K562 (cell line): ENCODE measurements at regions not wholly inside any gene's neighbourhood (a gene's known extent, or its start where the extent isn't known, plus 50 kb on each side); places are given as distances from the start of the nearest gene placed in this dataset.

Source experiments
- ATAC-seq: fragments of 200-7000 bp; cut with Tn5 transposase; 3 replicates; pipeline ENCODE4 v1.9.1; 2020; ENCODE audit warnings: moderate library complexity
- BruUV-seq: library from RNA; stranded (reverse); fragments of 400-500 nt; replicated peaks from 2 replicates; lab custom pipeline; 2021; lab: Mats Ljungman, UMichigan
- CTCF ChIA-PET: fragments of 300-600 bp; formaldehyde crosslinking; extraction: SDS; loops from one replicate; lab custom pipeline; 2021; ENCODE audit warnings: low intra/inter-chr PET ratio; lab: Yijun Ruan, JAX
- POLR2A ChIA-PET: fragments of 300-600, 350-650 bp; sonication (Branson Sonifier 250); formaldehyde crosslinking; extraction: SDS; loops from one replicate; lab custom pipeline; 2021; ENCODE audit warnings: antibody characterized with exemption, inconsistent platforms; lab: Yijun Ruan, JAX
- DNase-seq, 4 experiments: peaks; one replicate each; pipeline versions ENCODE4 v3.0.0 to v3.0.0-alpha.2; 2011 to 2018; ENCODE audit warnings: low spot score in 3 of 4, mixed read lengths in 3 of 4; ENCODE audit errors: extremely low read depth in 1 of 4
- FAIRE-seq: peaks from 2 replicates; lab custom pipeline; 2011; peaks lifted over from hg19 to GRCh38; lab: Jason Lieb, UNC
- H2AFZ ChIP-seq: 2 replicates; pipeline ENCODE4 v1.6.0; 2011; ENCODE audit warnings: low read depth, low read length, control low read depth, inconsistent platforms
- H3K27ac ChIP-seq: fragments of 200-600 bp; 3 replicates; pipeline ENCODE4 v1.8.0; 2011; ENCODE audit warnings: low read depth, mild to moderate bottlenecking, control low read depth, inconsistent platforms, low read length, moderate library complexity, mixed read lengths; ENCODE audit errors: extremely low read depth
- H3K27me3 ChIP-seq, 2 experiments: fragments of 300-600 bp in 1 of 2; 2 replicates in 1 of 2; 3 replicates in 1 of 2; pipeline versions ENCODE4 v1.6.0 to v1.8.0; 2011; ENCODE audit warnings: inconsistent platforms in 2 of 2, low read length in 2 of 2, mild to moderate bottlenecking in 1 of 2, mixed read lengths in 1 of 2, moderate library complexity in 1 of 2; ENCODE audit not compliant: control insufficient read depth in 2 of 2, insufficient read depth in 2 of 2
- H3K36me3 ChIP-seq: fragments of 300-600 bp; 3 replicates; pipeline ENCODE4 v1.8.0; 2011; ENCODE audit warnings: mild to moderate bottlenecking, low read length, inconsistent platforms; ENCODE audit not compliant: control insufficient read depth, insufficient read depth
- H3K4me1 ChIP-seq, 2 experiments: fragments of 200-600 bp in 1 of 2; replicated peaks in 1 of 2; 2 replicates in 1 of 2; 3 replicates in 1 of 2; pipeline versions ENCODE4 v1.5.1 to v1.8.0; 2011; ENCODE audit warnings: inconsistent platforms in 2 of 2, low read length in 2 of 2, mild to moderate bottlenecking in 1 of 2, mixed read lengths in 1 of 2, moderate library complexity in 1 of 2; ENCODE audit not compliant: control insufficient read depth in 2 of 2, insufficient read depth in 2 of 2
- H3K4me2 ChIP-seq: 2 replicates; pipeline ENCODE4 v1.6.1; 2011; ENCODE audit warnings: low read length, control low read depth, inconsistent platforms, mixed read lengths; ENCODE audit not compliant: insufficient read depth
- H3K4me3 ChIP-seq: fragments of 200-600 bp; sonication (generic), shearing (Covaris generic); 2 replicates; pipeline ENCODE4 v1.5.1; 2016; ENCODE audit warnings: control low read depth, inconsistent platforms
- H3K79me2 ChIP-seq: fragments of 200-600 bp; 3 replicates; pipeline ENCODE4 v1.8.0; 2011; ENCODE audit warnings: low read length, inconsistent platforms; ENCODE audit not compliant: control insufficient read depth, insufficient read depth
- H3K9ac ChIP-seq, 2 experiments: 2 replicates each; pipeline versions ENCODE4 v1.6.0 to v1.6.1; 2011; ENCODE audit warnings: low read depth in 2 of 2, low read length in 2 of 2, control low read depth in 1 of 2, inconsistent platforms in 1 of 2, mild to moderate bottlenecking in 1 of 2, mixed read lengths in 1 of 2; ENCODE audit not compliant: insufficient read depth in 1 of 2
- H3K9me1 ChIP-seq: one replicate; pipeline ENCODE4 v1.6.0; 2011; ENCODE audit warnings: inconsistent platforms, mild to moderate bottlenecking, low read length, moderate library complexity; ENCODE audit not compliant: control insufficient read depth, insufficient read depth
- H3K9me3 ChIP-seq: replicated peaks from 2 replicates; pipeline ENCODE4 v1.5.1; 2011; ENCODE audit warnings: low read depth, low read length, inconsistent platforms; ENCODE audit not compliant: control insufficient read depth, insufficient read depth
- H4K20me1 ChIP-seq: replicated peaks from 2 replicates; pipeline ENCODE4 v1.6.1; 2011; ENCODE audit warnings: low read length, inconsistent platforms, mixed read lengths; ENCODE audit not compliant: control insufficient read depth, insufficient read depth
- AFF4 ChIP-seq: sonication (generic); formaldehyde crosslinking; IDR thresholded peaks from 2 replicates; pipeline ENCODE4 v1.8.0; 2023; ENCODE audit warnings: mild to moderate bottlenecking, missing genetic modification reagents
- BACH1 ChIP-seq: fragments of 200-800 bp; sonication (Bioruptor generic); IDR thresholded peaks from 2 replicates; pipeline ENCODE4 v1.6.1; 2016; ENCODE audit warnings: missing genetic modification characterization, missing compliant biosample characterization
- CAMTA2 ChIP-seq: fragments of 250-450 bp; sonication (Bioruptor Pico); conservative IDR thresholded peaks from 2 replicates; pipeline ENCODE4 v1.5.1; 2022
- EGR1 ChIP-seq: fragments of 450-650 bp; conservative IDR thresholded peaks from 2 replicates; pipeline ENCODE4 v1.6.1; 2017; ENCODE audit warnings: mild to moderate bottlenecking
- HMG20A ChIP-seq: fragments of 450-650 bp; formaldehyde crosslinking; conservative IDR thresholded peaks from 2 replicates; pipeline ENCODE4 v1.4.0; 2020; ENCODE audit warnings: mild to moderate bottlenecking, mixed read lengths
- MXD1 ChIP-seq: fragments of 250-450 bp; sonication (Bioruptor Pico); IDR thresholded peaks from 2 replicates; pipeline ENCODE4 v1.8.0; 2021; ENCODE audit warnings: borderline replicate concordance, mild to moderate bottlenecking, moderate library complexity; ENCODE audit not compliant: poor library complexity, severe bottlenecking
- RERE ChIP-seq: sonication (generic); formaldehyde crosslinking; IDR thresholded peaks from 2 replicates; pipeline ENCODE4 v1.8.0; 2023; ENCODE audit warnings: missing genetic modification reagents, mild to moderate bottlenecking, borderline replicate concordance
- WGBS: fragments of 100-300 bp; shearing (Covaris generic); methylation state at CpG from one replicate; pipeline ENCODE4 v1.1.6; 2016; ENCODE audit warnings: low coverage, mixed read lengths; ENCODE audit not compliant: insufficient coverage; ENCODE audit errors: missing lambda C conversion rate; 5-methylcytosine and 5-hydroxymethylcytosine counted together
- in situ Hi-C: fragments of 300-500 bp; cut with MboI; formaldehyde crosslinking; loops from 4 replicates; pipeline ENCODE4 v1.15.0; 2018; ENCODE audit warnings: inconsistent platforms, mixed read lengths
- intact Hi-C: fragments of 100-400 bp; cut with micrococcal nuclease; formaldehyde crosslinking; loops from 2 replicates; pipeline ENCODE4 v1.14.2; 2022

GRCh38 chr4:71185037-71185436, 153.8 kb upstream of the SLC4A4 start:
- no peaks in the 10 kb centered on the region for H3K9me1 ChIP-seq
- no peak overlapping the region for H3K9ac ChIP-seq
- no peaks in the 10 kb centered on the region for H3K79me2 ChIP-seq
- no peak for ATAC-seq
- WGBS = 4% methylated on average over 3 of the region's 3 CpGs
- no peak overlapping the region for H3K4me3 ChIP-seq
- ChIA-PET CTCF (interaction anchor here (0.6 kb wide), 1 partner anchor 508 kb away, joined by 7 read pairs; no protein-coding TSS in a partner anchor), POLR2A (interaction anchor here (0.9 kb wide), 1 partner anchor 584 kb away, joined by 3 read pairs; no protein-coding TSS in a partner anchor)
- no peak for FAIRE-seq
- no peaks in the 10 kb centered on the region for H3K9me3 ChIP-seq
- no peak overlapping the region; the same call in 1 of the 2 replicates for H2AFZ ChIP-seq
- H3K4me2 ChIP-seq = no peak overlapping the region
- H3K36me3 ChIP-seq = no peaks in the 10 kb centered on the region
- peaks cover 0 to 5% of the 10 kb centered on the region in 2 experiments; a peak in 2 of 5 replicates for H3K27me3 ChIP-seq
- H3K27ac ChIP-seq = no peak overlapping the region
- H4K20me1 ChIP-seq = no peaks in the 10 kb centered on the region
- in situ Hi-C loops = no loop called here
- no TSS peak for BruUV-seq
- peaks cover 0 to 14% of the 10 kb centered on the region in 2 experiments; a peak in 1 of 5 replicates for H3K4me1 ChIP-seq
- no peak for DNase-seq
- intact Hi-C loops = loop anchor here (10.0 kb wide), 1 partner anchor 370 kb away; no protein-coding TSS in a partner anchor
- TF ChIP-seq RERE (CRISPR knock-in tag) (no peak), CAMTA2 (no peak), AFF4 (CRISPR knock-in tag) (no peak), EGR1 (no peak), MXD1 (CRISPR knock-in tag) (no peak), BACH1 (no peak), HMG20A (CRISPR knock-in tag) (no peak)
